Transverse colon (tissue), 4 donors: ENCODE measurements at regions not wholly inside any gene's neighbourhood (a gene's known extent, or its start where the extent isn't known, plus 50 kb on each side); places are given as distances from the start of the nearest gene placed in this dataset.
"Not testable (repeated sequence)": the region's sequence is repeated elsewhere in the genome, so short reads cannot be mapped to it uniquely, and the experiment has no call there.

Source experiments
- DNase-seq: peaks from one replicate; pipeline ENCODE4 v3.0.0-alpha.2; 2019
- H3K27ac ChIP-seq, 4 donors: fragments of 200-600 bp; sonication (generic); 2 replicates each; pipeline ENCODE4 v1.5.1; 2016 to 2018; ENCODE audit warnings: inconsistent platforms in 4 of 4
- H3K27me3 ChIP-seq: fragments of 200-600 bp; sonication (generic); 2 replicates; pipeline ENCODE4 v1.5.1; 2017; ENCODE audit warnings: inconsistent platforms
- H3K36me3 ChIP-seq, 4 donors: fragments of 200-600 bp; sonication (generic); 2 replicates each; pipeline ENCODE4 v1.5.1; 2017 to 2019; ENCODE audit warnings: inconsistent platforms in 4 of 4
- H3K4me1 ChIP-seq, 4 donors: fragments of 200-600 bp; sonication (generic); 2 replicates each; pipeline ENCODE4 v1.5.1; 2017 to 2020; ENCODE audit warnings: inconsistent platforms in 4 of 4
- H3K4me3 ChIP-seq, 4 donors: fragments of 200-600 bp; sonication (generic); 1 replicate in 1 of 4; 2 replicates in 3 of 4; pipeline versions ENCODE4 v1.5.1 to v1.6.1; 2017 to 2019; ENCODE audit warnings: inconsistent platforms in 4 of 4
- H3K9me3 ChIP-seq, 2 donors: fragments of 200-600 bp; sonication (generic); 2 replicates each; pipeline ENCODE4 v1.5.1; 2017 to 2019; ENCODE audit warnings: inconsistent platforms in 2 of 2
- EP300 ChIP-seq: sonication (generic); formaldehyde crosslinking; IDR thresholded peaks from one replicate; pipeline ENCODE4 v1.6.1; 2017; ENCODE audit warnings: antibody characterized with exemption, low read depth
- POLR2A ChIP-seq: fragments of 450-650 bp; IDR thresholded peaks from one replicate; pipeline ENCODE4 v1.6.1; 2016; ENCODE audit warnings: antibody characterized with exemption, mild to moderate bottlenecking, moderate library complexity
- POLR2AphosphoS5 ChIP-seq, 3 donors: sonication (generic); formaldehyde crosslinking; IDR thresholded peaks; one replicate each; pipeline ENCODE4 v1.6.1; 2016; ENCODE audit warnings: antibody characterized with exemption in 3 of 3
- WGBS, 2 donors: methylation state at CpG; one replicate each; pipeline ENCODE4 v1.1.5; 2018; ENCODE audit warnings: low coverage in 1 of 2; 5-methylcytosine and 5-hydroxymethylcytosine counted together
- in situ Hi-C, 4 donors: fragments of 200-750 bp; cut with MboI; loops; one replicate each; pipeline versions ENCODE4 v1.15.0 to v1.15.1; 2017; ENCODE audit warnings: low sequenced_read_pairs in 3 of 4, low pct_ligation_motif_present in 1 of 4, low pct_unique_long_range_greater_than_20kb in 1 of 4
- intact Hi-C: fragments of 100-400 bp; cut with DNase I; formaldehyde crosslinking; loops from one replicate; pipeline ENCODE4 v1.15.1; 2023; ENCODE audit warnings: low total_unique reads
- TF ChIP-seq, protein P1 (sequence below), 5 experiments: fragments of 200-600 bp in 3 of 5; fragments of 450-650 bp in 2 of 5; sonication (generic) in 3 of 5; IDR thresholded peaks; 1 replicate in 2 of 5; 2 replicates in 3 of 5; pipeline ENCODE4 v1.5.1; 2016 to 2017; ENCODE audit warnings: antibody characterized with exemption in 5 of 5, inconsistent platforms in 3 of 5, mild to moderate bottlenecking in 2 of 5, moderate library complexity in 1 of 5

GRCh38 chr2:131584380-131584779 is 56.7 kb downstream of the CCDC74A start:
- in situ Hi-C loops, result no loop called here
- H3K4me3 ChIP-seq, result no peak overlapping the region
- WGBS, 2 donors, result 74 to 82% methylated on average over 3 of the region's 3 CpGs
- no peaks in the 10 kb centered on the region for H3K9me3 ChIP-seq
- no peak for TF ChIP-seq POLR2A
- TF ChIP-seq POLR2AphosphoS5 (IDR thresholded peaks at IDR 0.05), result no peak
- TF ChIP-seq, protein P1, sequence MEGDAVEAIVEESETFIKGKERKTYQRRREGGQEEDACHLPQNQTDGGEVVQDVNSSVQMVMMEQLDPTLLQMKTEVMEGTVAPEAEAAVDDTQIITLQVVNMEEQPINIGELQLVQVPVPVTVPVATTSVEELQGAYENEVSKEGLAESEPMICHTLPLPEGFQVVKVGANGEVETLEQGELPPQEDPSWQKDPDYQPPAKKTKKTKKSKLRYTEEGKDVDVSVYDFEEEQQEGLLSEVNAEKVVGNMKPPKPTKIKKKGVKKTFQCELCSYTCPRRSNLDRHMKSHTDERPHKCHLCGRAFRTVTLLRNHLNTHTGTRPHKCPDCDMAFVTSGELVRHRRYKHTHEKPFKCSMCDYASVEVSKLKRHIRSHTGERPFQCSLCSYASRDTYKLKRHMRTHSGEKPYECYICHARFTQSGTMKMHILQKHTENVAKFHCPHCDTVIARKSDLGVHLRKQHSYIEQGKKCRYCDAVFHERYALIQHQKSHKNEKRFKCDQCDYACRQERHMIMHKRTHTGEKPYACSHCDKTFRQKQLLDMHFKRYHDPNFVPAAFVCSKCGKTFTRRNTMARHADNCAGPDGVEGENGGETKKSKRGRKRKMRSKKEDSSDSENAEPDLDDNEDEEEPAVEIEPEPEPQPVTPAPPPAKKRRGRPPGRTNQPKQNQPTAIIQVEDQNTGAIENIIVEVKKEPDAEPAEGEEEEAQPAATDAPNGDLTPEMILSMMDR (IDR thresholded peaks at IDR 0.05), result no peak
- no peak for TF ChIP-seq EP300
- H3K36me3 ChIP-seq, result no peaks in the 10 kb centered on the region
- no peak for DNase-seq
- intact Hi-C loops, result loop anchor here (5.0 kb wide), 1 partner anchor 1528 kb away; no protein-coding TSS in a partner anchor
- H3K27me3 ChIP-seq, result peaks cover 3% of the 10 kb centered on the region
- H3K27ac ChIP-seq, result no peak overlapping the region
- H3K4me1 ChIP-seq, result no peaks in the 10 kb centered on the region

- in situ Hi-C loops (no loop called here), intact Hi-C loops (loop anchor here (5.0 kb wide), 1 partner anchor 1527 kb away; no protein-coding TSS in a partner anchor)
- 66 to 70% methylated on average over 3 to 4 of the region's 4 CpGs for WGBS, 2 donors
- Histone ChIP-seq H3K27ac (no peak overlapping the region), H3K27me3 (peaks cover 3% of the 10 kb centered on the region), H3K36me3 (no peaks in the 10 kb centered on the region), H3K4me3 (no peak overlapping the region), H3K4me1 (no peaks in the 10 kb centered on the region), H3K9me3 (no peaks in the 10 kb centered on the region)
- no peak for DNase-seq
- TF ChIP-seq EP300, result no peak
- no peak for TF ChIP-seq POLR2AphosphoS5 (IDR thresholded peaks at IDR 0.05)
- TF ChIP-seq, protein P1 (IDR thresholded peaks at IDR 0.05), result no peak
- TF ChIP-seq POLR2A, result no peak
Measured at GRCh38 chr2:131584940-131585339, 57.3 kb downstream of the CCDC74A start.

DNA sequence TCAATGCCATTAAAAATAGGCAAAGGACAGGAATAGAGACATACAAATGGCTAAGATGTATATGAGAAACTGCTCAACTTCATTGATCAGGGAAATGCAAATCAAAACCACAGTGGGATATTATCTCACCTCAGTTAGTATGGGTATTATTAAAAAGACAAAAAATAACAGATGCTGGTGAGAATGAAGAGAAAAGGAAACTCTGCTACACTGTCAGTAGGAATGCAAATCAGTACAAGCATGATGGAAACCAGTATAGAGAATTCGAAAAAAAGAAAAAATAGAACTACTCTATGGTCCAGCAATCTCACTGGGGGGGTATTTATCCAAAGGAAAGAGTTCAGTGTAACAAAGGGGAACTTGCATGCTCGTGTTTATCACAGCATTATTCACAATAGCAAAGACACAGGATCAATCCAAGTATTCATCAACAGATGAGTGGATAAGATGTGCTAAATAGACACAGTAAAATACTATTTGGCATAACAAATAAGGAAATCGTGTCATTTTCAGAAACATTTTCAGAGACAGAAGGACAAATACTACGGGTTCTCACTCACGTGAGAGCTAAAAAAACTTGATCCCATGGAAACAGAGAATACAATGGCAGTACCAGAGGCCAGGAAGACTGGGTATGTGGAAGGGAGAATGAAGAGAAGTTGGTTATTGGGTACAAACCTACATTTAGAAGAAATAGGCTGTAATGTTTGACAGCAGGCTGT is 60.6 kb downstream of the CCDC74A start:
- TF ChIP-seq, protein P1 (IDR thresholded peaks at IDR 0.05), result no peak
- TF ChIP-seq POLR2AphosphoS5 (IDR thresholded peaks at IDR 0.05) (no peak), POLR2A (no peak), EP300 (no peak)
- in situ Hi-C loops (no loop called here), intact Hi-C loops (no loop called here)
- WGBS, 2 donors, result 48 to 57% methylated on average over 5 of the region's 5 CpGs
- Histone ChIP-seq H3K9me3 (no peaks in the 10 kb centered on the region), H3K27ac (no peak overlapping the region), H3K27me3 (peaks cover 2% of the 10 kb centered on the region), H3K4me3 (no peak overlapping the region), H3K36me3 (no peaks in the 10 kb centered on the region), H3K4me1 (no peaks in the 10 kb centered on the region)
- DNase-seq, result no peak

DNA sequence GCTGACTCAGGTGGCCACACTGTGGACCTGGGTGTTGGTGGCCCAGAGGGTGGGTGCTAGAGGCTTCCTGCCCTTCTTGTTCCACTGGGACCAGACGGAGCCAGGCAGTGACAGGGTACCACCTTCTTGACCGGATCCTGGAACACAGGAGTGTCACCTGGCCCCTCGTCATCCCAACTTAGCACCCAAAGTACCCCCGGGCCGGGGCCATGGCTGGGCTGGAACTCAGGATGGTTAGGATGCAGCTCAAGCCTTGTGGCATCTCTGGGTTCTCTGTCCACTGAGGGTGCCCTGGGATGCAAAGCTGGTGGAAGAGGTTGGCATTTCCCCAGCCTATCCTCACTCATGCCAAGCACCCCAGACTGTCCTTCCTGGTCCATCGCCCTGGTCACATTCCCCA is 61.4 kb downstream of the CCDC74A start:
- H3K27me3 ChIP-seq, H3K4me1 ChIP-seq, H3K4me3 ChIP-seq, H3K27ac ChIP-seq, H3K36me3 ChIP-seq, in situ Hi-C loops, DNase-seq, H3K9me3 ChIP-seq, intact Hi-C loops: not testable (repeated sequence)
- 83% methylated on average over 4 of the region's 6 CpGs; no CpG with 5 or more reads in 1 of the 2 donors for WGBS, 2 donors

DNA sequence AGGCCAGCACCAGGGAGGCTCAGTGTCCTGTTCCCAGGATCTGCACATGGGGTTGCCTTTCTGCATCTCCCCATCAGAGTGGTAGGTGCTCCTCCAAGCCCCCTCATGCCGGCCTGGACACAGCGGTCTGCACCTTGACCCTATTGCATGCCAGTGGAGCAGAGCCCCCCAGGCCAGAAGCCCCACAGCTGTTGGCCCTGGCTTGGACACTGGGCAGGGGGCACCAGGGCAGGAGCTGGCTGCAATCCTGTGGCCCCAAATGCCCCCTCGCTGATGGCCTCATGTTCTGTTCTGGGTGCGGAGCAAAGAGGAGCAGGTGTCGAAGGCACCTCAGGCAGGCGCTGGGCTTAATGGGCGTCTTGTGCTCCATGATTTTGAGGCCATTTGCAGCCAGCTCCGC is 62.7 kb downstream of the CCDC74A start:
- in situ Hi-C loops, result no loop called here
- 86% methylated on average over 6 of the region's 8 CpGs; no CpG with 5 or more reads in 1 of the 2 donors for WGBS, 2 donors
- intact Hi-C loops, result no loop called here
- no peak overlapping the region for H3K27ac ChIP-seq
- DNase-seq, result no peak
- H3K9me3 ChIP-seq, result no peaks in the 10 kb centered on the region
- TF ChIP-seq EP300 (no peak), POLR2AphosphoS5 (IDR thresholded peaks at IDR 0.05) (no peak), POLR2A (no peak)
- TF ChIP-seq, protein P1 (IDR thresholded peaks at IDR 0.05), result no peak
- no peaks in the 10 kb centered on the region for H3K4me1 ChIP-seq
- H3K27me3 ChIP-seq, result no peaks in the 10 kb centered on the region
- H3K4me3 ChIP-seq, result no peak overlapping the region
- no peaks in the 10 kb centered on the region for H3K36me3 ChIP-seq
